Loucy (cell line): ENCODE measurements at regions not wholly inside any gene's neighbourhood (a gene's known extent, or its start where the extent isn't known, plus 50 kb on each side); places are given as distances from the start of the nearest gene placed in this dataset.

ENCODE experiments used
- H2AFZ ChIP-seq: fragments of 200-600 bp; sonication (generic); 2 replicates; pipeline ENCODE4 v1.6.0; 2016; ENCODE audit warnings: antibody characterized with exemption, mild to moderate bottlenecking, low read length, moderate library complexity
- H3F3A ChIP-seq: fragments of 200-600 bp; 2 replicates; pipeline ENCODE4 v1.6.0; 2016; ENCODE audit warnings: antibody characterized with exemption, low read depth, mild to moderate bottlenecking
- H3K27me3 ChIP-seq: fragments of 200-600 bp; sonication (generic); 2 replicates; pipeline ENCODE4 v1.6.1; 2014; ENCODE audit warnings: low read length, mild to moderate bottlenecking; ENCODE audit not compliant: insufficient read depth, poor library complexity, severe bottlenecking
- H3K36me3 ChIP-seq: fragments of 200-600 bp; sonication (generic); 2 replicates; pipeline ENCODE4 v1.6.1; 2016; ENCODE audit warnings: low read length; ENCODE audit not compliant: insufficient read depth
- H3K4me1 ChIP-seq: fragments of 200-600 bp; sonication (generic); 2 replicates; pipeline ENCODE4 v1.5.1; 2014; ENCODE audit warnings: low read length, mild to moderate bottlenecking; ENCODE audit not compliant: insufficient read depth, poor library complexity, severe bottlenecking
- H3K4me2 ChIP-seq: fragments of 200-600 bp; sonication (generic); 2 replicates; pipeline ENCODE4 v1.6.0; 2014; ENCODE audit warnings: antibody characterized with exemption, low read length, low read depth, mild to moderate bottlenecking; ENCODE audit not compliant: poor library complexity, severe bottlenecking
- H3K4me3 ChIP-seq: fragments of 200-600 bp; sonication (generic); 2 replicates; pipeline ENCODE4 v1.5.1; 2014; ENCODE audit warnings: low read length, mild to moderate bottlenecking, mixed read lengths; ENCODE audit not compliant: poor library complexity, severe bottlenecking
- H3K79me2 ChIP-seq: fragments of 200-600 bp; sonication (generic); 2 replicates; pipeline ENCODE4 v1.6.1; 2014; ENCODE audit warnings: low read length; ENCODE audit not compliant: insufficient read depth
- H3K9ac ChIP-seq: fragments of 200-600 bp; sonication (generic); 2 replicates; pipeline ENCODE4 v1.6.0; 2014; ENCODE audit warnings: mild to moderate bottlenecking, low read depth, low read length, moderate library complexity; ENCODE audit not compliant: poor library complexity, severe bottlenecking
- H3K9me2 ChIP-seq: fragments of 200-600 bp; sonication (generic); replicated peaks from 2 replicates; pipeline ENCODE4 v1.6.1; 2016; ENCODE audit warnings: low read depth, low read length, mixed read lengths
- H3K9me3 ChIP-seq: fragments of 200-600 bp; sonication (generic); 2 replicates; pipeline ENCODE4 v1.6.1; 2014; ENCODE audit warnings: mild to moderate bottlenecking, antibody characterized with exemption, low read length, low read depth; ENCODE audit not compliant: insufficient read depth
- H4K20me1 ChIP-seq: fragments of 200-600 bp; sonication (generic); 2 replicates; pipeline ENCODE4 v1.6.0; 2014; ENCODE audit warnings: antibody characterized with exemption, low read length, mild to moderate bottlenecking; ENCODE audit not compliant: insufficient read depth, poor library complexity, severe bottlenecking
- EZH2phosphoT487 ChIP-seq: fragments of 200-600 bp; IDR thresholded peaks from 2 replicates; pipeline ENCODE4 v1.6.1; 2018; ENCODE audit warnings: antibody characterized with exemption, mild to moderate bottlenecking, moderate library complexity, borderline replicate concordance
- TF ChIP-seq, protein P1 (sequence below): fragments of 200-600 bp; sonication (generic); conservative IDR thresholded peaks from 2 replicates; pipeline ENCODE4 v1.5.1; 2014; ENCODE audit warnings: mild to moderate bottlenecking, antibody characterized with exemption, low read length

GRCh38 chr18:45408218-45408617, 207.1 kb upstream of the SLC14A2 start:
- Histone ChIP-seq H2AFZ (no peak overlapping the region), H3K36me3 (no peaks in the 10 kb centered on the region), H3K4me3 (no peak overlapping the region), H3K9ac (no peak overlapping the region), H3F3A (no peaks in the 10 kb centered on the region), H3K79me2 (no peaks in the 10 kb centered on the region), H3K9me3 (no peaks in the 10 kb centered on the region), H3K4me2 (no peak overlapping the region), H4K20me1 (no peaks in the 10 kb centered on the region), H3K27me3 (no peaks in the 10 kb centered on the region), H3K9me2 (no peaks in the 10 kb centered on the region), H3K4me1 (no peaks in the 10 kb centered on the region)
- TF ChIP-seq, protein P1, sequence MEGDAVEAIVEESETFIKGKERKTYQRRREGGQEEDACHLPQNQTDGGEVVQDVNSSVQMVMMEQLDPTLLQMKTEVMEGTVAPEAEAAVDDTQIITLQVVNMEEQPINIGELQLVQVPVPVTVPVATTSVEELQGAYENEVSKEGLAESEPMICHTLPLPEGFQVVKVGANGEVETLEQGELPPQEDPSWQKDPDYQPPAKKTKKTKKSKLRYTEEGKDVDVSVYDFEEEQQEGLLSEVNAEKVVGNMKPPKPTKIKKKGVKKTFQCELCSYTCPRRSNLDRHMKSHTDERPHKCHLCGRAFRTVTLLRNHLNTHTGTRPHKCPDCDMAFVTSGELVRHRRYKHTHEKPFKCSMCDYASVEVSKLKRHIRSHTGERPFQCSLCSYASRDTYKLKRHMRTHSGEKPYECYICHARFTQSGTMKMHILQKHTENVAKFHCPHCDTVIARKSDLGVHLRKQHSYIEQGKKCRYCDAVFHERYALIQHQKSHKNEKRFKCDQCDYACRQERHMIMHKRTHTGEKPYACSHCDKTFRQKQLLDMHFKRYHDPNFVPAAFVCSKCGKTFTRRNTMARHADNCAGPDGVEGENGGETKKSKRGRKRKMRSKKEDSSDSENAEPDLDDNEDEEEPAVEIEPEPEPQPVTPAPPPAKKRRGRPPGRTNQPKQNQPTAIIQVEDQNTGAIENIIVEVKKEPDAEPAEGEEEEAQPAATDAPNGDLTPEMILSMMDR = no peak
- no peak for TF ChIP-seq EZH2phosphoT487

DNA sequence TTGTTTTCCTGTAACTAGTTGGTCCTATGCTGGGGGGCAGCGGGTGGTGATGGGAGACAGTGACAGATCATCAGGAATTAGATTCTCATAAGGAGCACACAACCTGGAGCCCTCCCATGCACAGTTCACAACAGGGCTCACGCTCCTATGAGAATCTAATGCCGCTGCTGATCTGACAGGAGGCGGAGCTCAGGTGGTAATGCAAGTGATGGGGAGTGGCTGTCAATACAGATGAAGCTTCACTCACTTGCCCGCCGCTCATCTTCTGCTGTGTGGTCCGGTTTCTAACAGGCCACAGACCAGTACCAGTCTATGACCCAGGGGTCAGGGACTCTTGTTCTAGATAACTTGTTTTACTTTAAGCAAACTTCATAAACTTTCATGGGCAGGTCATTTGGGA, 205.3 kb upstream of the SLC14A2 start:
- H3K36me3 ChIP-seq = no peaks in the 10 kb centered on the region
- TF ChIP-seq, protein P1 = no peak
- no peak for TF ChIP-seq EZH2phosphoT487
- no peaks in the 10 kb centered on the region for H3F3A ChIP-seq
- H4K20me1 ChIP-seq = no peaks in the 10 kb centered on the region
- H3K9me3 ChIP-seq = no peaks in the 10 kb centered on the region
- H3K4me1 ChIP-seq = no peaks in the 10 kb centered on the region
- H2AFZ ChIP-seq = no peak overlapping the region
- H3K4me3 ChIP-seq = no peak overlapping the region
- no peak overlapping the region for H3K9ac ChIP-seq
- no peaks in the 10 kb centered on the region for H3K79me2 ChIP-seq
- H3K27me3 ChIP-seq = no peaks in the 10 kb centered on the region
- H3K9me2 ChIP-seq = no peaks in the 10 kb centered on the region
- H3K4me2 ChIP-seq = no peak overlapping the region

DNA sequence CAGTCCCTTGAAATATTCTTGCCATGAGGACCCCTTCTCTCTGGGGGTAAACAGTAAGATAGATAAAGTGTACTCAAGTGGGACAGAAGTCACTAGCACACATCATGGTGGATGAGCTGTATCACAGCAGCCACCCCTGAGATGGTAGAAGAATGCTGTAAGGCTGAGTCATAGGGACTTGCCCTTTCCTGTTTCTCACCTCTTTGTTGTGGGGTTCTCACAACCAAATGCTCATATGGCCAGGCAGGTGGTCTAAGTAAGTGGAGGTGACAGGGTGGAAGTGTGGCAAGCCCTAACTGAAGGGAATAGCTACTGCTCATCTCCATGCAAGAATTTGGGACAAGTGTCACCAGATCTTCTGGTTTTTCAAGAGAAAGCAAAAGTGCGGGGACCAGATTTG, 202.7 kb upstream of the SLC14A2 start:
- no peak for TF ChIP-seq EZH2phosphoT487
- TF ChIP-seq, protein P1 = no peak
- Histone ChIP-seq H3K4me3 (no peak overlapping the region), H3K36me3 (no peaks in the 10 kb centered on the region), H3K9me2 (no peaks in the 10 kb centered on the region), H3K4me2 (no peak overlapping the region), H3K9ac (no peak overlapping the region), H3F3A (no peaks in the 10 kb centered on the region), H3K4me1 (no peaks in the 10 kb centered on the region), H2AFZ (no peak overlapping the region), H4K20me1 (no peaks in the 10 kb centered on the region), H3K9me3 (no peaks in the 10 kb centered on the region), H3K79me2 (no peaks in the 10 kb centered on the region), H3K27me3 (no peaks in the 10 kb centered on the region)
